ENCODE measurements at regions not wholly inside any gene's neighbourhood (a gene's known extent, or its start where the extent isn't known, plus 50 kb on each side); places are given as distances from the start of the nearest gene placed in this dataset.
"Not testable (repeated sequence)": the region's sequence is repeated elsewhere in the genome, so short reads cannot be mapped to it uniquely, and the experiment has no call there.

DNA sequence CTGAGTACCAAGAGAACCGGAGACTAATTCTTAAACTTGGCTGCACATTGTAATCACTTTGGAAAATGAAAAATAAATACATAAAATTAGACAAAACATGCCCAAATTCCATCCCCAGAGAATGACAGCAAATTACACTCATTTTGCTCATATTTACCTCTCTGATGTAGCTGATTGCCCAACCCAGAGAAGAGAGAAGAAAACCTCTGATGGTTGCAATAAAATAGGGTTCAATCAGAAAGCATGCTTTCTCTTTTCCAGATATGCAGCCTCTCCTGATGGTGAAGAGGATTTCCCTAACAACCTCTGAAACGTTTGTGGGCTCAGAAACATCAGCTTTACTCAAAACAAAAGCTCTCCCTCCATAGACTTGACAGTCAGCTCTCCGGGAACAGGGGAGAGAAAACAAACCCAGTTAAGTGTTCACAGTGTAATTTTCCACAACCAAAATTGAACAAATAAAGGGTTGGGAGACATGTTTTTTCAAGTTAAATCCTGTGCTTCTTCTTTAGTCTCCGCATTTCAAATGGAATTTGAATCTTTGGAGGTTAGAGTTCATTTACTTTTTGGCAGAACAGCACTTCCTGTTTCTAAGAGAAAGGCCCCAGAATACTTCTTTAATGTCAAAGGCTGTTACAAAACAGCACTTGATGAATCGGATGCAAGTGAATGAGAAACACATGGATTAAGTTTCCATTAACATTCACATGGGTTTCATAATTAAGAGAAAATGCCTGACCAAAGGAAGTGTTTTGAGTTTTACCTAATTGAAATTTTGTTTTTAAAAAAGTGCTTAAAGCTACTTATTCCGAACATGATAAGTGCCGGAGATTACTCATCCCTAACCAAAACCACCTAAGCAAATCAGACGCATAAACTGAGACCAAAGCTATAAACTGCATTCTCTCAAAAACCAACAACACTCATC, 570.1 kb upstream of the SYT4 start:
- Histone ChIP-seq H3K4me3 (ENCODE audit: insufficient read depth, low read length, poor library complexity, severe bottlenecking) (no peak overlapping the region), H3K9me3 (ENCODE audit: insufficient read depth, low read length) (no peaks in the 10 kb centered on the region), H3K9ac (ENCODE audit: low read length) (no peak overlapping the region), H2AFZ (ENCODE audit: low read depth, low read length, severe bottlenecking) (no peak overlapping the region), H3K79me2 (ENCODE audit: insufficient read depth, low read length) (no peaks in the 10 kb centered on the region), H3F3A (ENCODE audit: insufficient read depth) (no peaks in the 10 kb centered on the region), H3K9me2 (replicated peaks; ENCODE audit: insufficient read depth, low read length) (no peaks in the 10 kb centered on the region), H3K27me3 (ENCODE audit: low read length) (no peaks in the 10 kb centered on the region), H3K4me2 (ENCODE audit: low read depth, low read length, poor library complexity, severe bottlenecking) (no peak overlapping the region), H3K36me3 (ENCODE audit: low read length) (no peaks in the 10 kb centered on the region), H3K27ac (ENCODE audit: low read depth, low read length) (no peak overlapping the region), H4K20me1 (ENCODE audit: low read depth, low read length) (no peaks in the 10 kb centered on the region)
- no peak for TF ChIP-seq EZH2phosphoT487 (conservative IDR thresholded peaks at IDR 0.05; ENCODE audit: low read length)
- TF ChIP-seq, protein P1, sequence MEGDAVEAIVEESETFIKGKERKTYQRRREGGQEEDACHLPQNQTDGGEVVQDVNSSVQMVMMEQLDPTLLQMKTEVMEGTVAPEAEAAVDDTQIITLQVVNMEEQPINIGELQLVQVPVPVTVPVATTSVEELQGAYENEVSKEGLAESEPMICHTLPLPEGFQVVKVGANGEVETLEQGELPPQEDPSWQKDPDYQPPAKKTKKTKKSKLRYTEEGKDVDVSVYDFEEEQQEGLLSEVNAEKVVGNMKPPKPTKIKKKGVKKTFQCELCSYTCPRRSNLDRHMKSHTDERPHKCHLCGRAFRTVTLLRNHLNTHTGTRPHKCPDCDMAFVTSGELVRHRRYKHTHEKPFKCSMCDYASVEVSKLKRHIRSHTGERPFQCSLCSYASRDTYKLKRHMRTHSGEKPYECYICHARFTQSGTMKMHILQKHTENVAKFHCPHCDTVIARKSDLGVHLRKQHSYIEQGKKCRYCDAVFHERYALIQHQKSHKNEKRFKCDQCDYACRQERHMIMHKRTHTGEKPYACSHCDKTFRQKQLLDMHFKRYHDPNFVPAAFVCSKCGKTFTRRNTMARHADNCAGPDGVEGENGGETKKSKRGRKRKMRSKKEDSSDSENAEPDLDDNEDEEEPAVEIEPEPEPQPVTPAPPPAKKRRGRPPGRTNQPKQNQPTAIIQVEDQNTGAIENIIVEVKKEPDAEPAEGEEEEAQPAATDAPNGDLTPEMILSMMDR (IDR thresholded peaks at IDR 0.05; ENCODE audit: insufficient read depth, low read length, poor library complexity, severe bottlenecking) = no peak

DNA sequence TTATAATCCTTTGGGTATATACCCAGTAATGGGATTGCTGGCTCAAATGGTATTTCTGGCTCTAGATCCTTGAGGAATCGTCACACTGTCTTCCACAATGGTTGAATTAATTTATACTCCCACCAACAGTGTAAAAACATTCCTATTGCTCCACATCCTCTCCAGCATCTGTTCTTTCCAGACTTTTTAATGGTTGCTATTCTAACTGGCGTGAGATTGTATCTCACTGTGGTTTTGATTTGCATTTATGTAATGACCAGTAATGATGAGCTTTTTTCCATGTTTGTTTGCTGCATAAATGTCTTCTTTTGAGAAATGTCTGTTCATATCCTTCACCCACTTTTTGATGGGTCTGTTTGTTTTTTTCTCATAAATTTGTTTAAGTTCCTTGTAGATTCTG, 572.5 kb upstream of the SYT4 start:
- H3K4me3 ChIP-seq (ENCODE audit: insufficient read depth, low read length, poor library complexity, severe bottlenecking); H2AFZ ChIP-seq (ENCODE audit: low read depth, low read length, severe bottlenecking); H3F3A ChIP-seq (ENCODE audit: insufficient read depth); H3K9ac ChIP-seq (ENCODE audit: low read length); H3K9me3 ChIP-seq (ENCODE audit: insufficient read depth, low read length); H3K36me3 ChIP-seq (ENCODE audit: low read length); H4K20me1 ChIP-seq (ENCODE audit: low read depth, low read length); H3K27me3 ChIP-seq (ENCODE audit: low read length); H3K79me2 ChIP-seq (ENCODE audit: insufficient read depth, low read length); H3K4me2 ChIP-seq (ENCODE audit: low read depth, low read length, poor library complexity, severe bottlenecking); H3K27ac ChIP-seq (ENCODE audit: low read depth, low read length); H3K9me2 ChIP-seq (replicated peaks; ENCODE audit: insufficient read depth, low read length): not testable (repeated sequence)

DNA sequence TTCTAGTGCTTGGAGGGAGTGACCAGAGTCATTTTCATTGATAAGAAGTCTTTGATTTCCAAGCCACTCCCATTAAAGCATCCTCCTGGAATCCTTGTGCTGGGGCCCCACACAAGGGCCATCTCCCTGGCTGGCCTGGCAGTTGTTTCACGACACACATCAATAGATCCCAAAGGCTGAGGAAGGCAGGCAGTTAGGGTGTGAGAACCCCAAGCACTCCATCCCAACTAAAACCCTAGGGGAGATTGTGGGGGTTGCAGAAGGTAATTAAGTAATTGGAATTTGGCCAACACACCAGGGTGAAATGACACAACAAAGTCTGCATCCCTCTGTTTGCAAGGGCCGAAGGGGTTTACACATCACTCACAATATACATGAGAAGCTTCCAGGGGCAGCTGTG, 578.1 kb upstream of the SYT4 start:
- Histone ChIP-seq H3K4me3 (ENCODE audit: insufficient read depth, low read length, poor library complexity, severe bottlenecking) (no peak overlapping the region), H3K9ac (ENCODE audit: low read length) (no peak overlapping the region), H3F3A (ENCODE audit: insufficient read depth) (no peaks in the 10 kb centered on the region), H3K4me2 (ENCODE audit: low read depth, low read length, poor library complexity, severe bottlenecking) (no peak overlapping the region), H3K36me3 (ENCODE audit: low read length) (no peaks in the 10 kb centered on the region), H3K9me3 (ENCODE audit: insufficient read depth, low read length) (no peaks in the 10 kb centered on the region), H3K79me2 (ENCODE audit: insufficient read depth, low read length) (no peaks in the 10 kb centered on the region), H4K20me1 (ENCODE audit: low read depth, low read length) (no peaks in the 10 kb centered on the region), H3K9me2 (replicated peaks; ENCODE audit: insufficient read depth, low read length) (no peaks in the 10 kb centered on the region), H3K27me3 (ENCODE audit: low read length) (no peaks in the 10 kb centered on the region), H2AFZ (ENCODE audit: low read depth, low read length, severe bottlenecking) (no peak overlapping the region), H3K27ac (ENCODE audit: low read depth, low read length) (no peak overlapping the region)
- TF ChIP-seq EZH2phosphoT487 (conservative IDR thresholded peaks at IDR 0.05; ENCODE audit: low read length) = no peak
- TF ChIP-seq, protein P1 (IDR thresholded peaks at IDR 0.05; ENCODE audit: insufficient read depth, low read length, poor library complexity, severe bottlenecking) = no peak

DNA sequence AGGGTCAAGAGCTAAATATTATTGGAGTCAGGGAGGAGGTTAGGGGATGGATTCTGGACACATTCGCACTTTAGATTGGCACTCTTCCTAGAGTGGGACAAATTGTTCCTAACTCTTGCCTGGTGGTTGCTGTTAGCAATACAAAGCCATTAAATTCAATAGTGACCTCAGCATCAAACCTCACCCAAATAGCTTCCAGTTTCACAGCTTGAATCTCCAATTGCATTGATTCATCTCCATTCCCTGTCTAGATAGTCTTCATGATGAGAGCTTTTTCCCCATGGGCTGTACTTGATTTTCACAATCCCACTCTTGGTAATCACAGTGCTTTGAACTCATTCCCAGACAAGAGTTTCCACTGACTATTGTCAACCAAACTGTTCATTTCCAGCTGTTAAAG, 585.9 kb upstream of the SYT4 start:
- H3K4me2 ChIP-seq (ENCODE audit: low read depth, low read length, poor library complexity, severe bottlenecking) = no peak overlapping the region
- H3K79me2 ChIP-seq (ENCODE audit: insufficient read depth, low read length) = no peaks in the 10 kb centered on the region
- no peaks in the 10 kb centered on the region for H3K9me3 ChIP-seq (ENCODE audit: insufficient read depth, low read length)
- H4K20me1 ChIP-seq (ENCODE audit: low read depth, low read length) = no peaks in the 10 kb centered on the region
- no peak overlapping the region for H2AFZ ChIP-seq (ENCODE audit: low read depth, low read length, severe bottlenecking)
- no peak overlapping the region for H3K27ac ChIP-seq (ENCODE audit: low read depth, low read length)
- H3K4me3 ChIP-seq (ENCODE audit: insufficient read depth, low read length, poor library complexity, severe bottlenecking) = no peak overlapping the region
- H3F3A ChIP-seq (ENCODE audit: insufficient read depth) = no peaks in the 10 kb centered on the region
- no peaks in the 10 kb centered on the region for H3K9me2 ChIP-seq (replicated peaks; ENCODE audit: insufficient read depth, low read length)
- no peak for TF ChIP-seq EZH2phosphoT487 (conservative IDR thresholded peaks at IDR 0.05; ENCODE audit: low read length)
- TF ChIP-seq, protein P1 (IDR thresholded peaks at IDR 0.05; ENCODE audit: insufficient read depth, low read length, poor library complexity, severe bottlenecking) = no peak
- H3K9ac ChIP-seq (ENCODE audit: low read length) = no peak overlapping the region
- H3K27me3 ChIP-seq (ENCODE audit: low read length) = no peaks in the 10 kb centered on the region
- no peaks in the 10 kb centered on the region for H3K36me3 ChIP-seq (ENCODE audit: low read length)

All from SU-DHL-6 (cell line).